H9 (cell line): ENCODE measurements at regions not wholly inside any gene's neighbourhood (a gene's known extent, or its start where the extent isn't known, plus 50 kb on each side); places are given as distances from the start of the nearest gene placed in this dataset.

Source experiments
- DNase-seq: peaks from one replicate; pipeline ENCODE4 v3.0.0-alpha.2; 2017
- H2AFZ ChIP-seq: one replicate; pipeline ENCODE4 v1.6.1; 2013; ENCODE audit warnings: mild to moderate bottlenecking, low read length, control low read depth, moderate library complexity
- H2AK5ac ChIP-seq: 2 replicates; pipeline ENCODE4 v1.6.1; 2013; ENCODE audit warnings: low read length, control low read depth, mixed read lengths; ENCODE audit not compliant: insufficient read length
- H2BK120ac ChIP-seq: one replicate; pipeline ENCODE4 v1.6.1; 2013; ENCODE audit warnings: low read depth, mild to moderate bottlenecking, low read length, control low read depth, inconsistent platforms; ENCODE audit not compliant: poor library complexity, severe bottlenecking
- H2BK12ac ChIP-seq: 2 replicates; pipeline ENCODE4 v1.6.1; 2013; ENCODE audit warnings: low read length, control low read depth, mixed read lengths, low read depth; ENCODE audit not compliant: insufficient read length
- H2BK15ac ChIP-seq: 2 replicates; pipeline ENCODE4 v1.6.1; 2013; ENCODE audit warnings: low read depth, low read length, control low read depth
- H2BK20ac ChIP-seq: one replicate; pipeline ENCODE4 v1.6.1; 2013; ENCODE audit warnings: low read depth, mild to moderate bottlenecking, low read length, control low read depth, inconsistent platforms; ENCODE audit not compliant: poor library complexity, severe bottlenecking
- H2BK5ac ChIP-seq: 2 replicates; pipeline ENCODE4 v1.6.1; 2013; ENCODE audit warnings: low read length, control low read depth, mixed read lengths; ENCODE audit not compliant: insufficient read length
- H3K14ac ChIP-seq: 2 replicates; pipeline ENCODE4 v1.6.1; 2013; ENCODE audit warnings: low read length, control low read depth; ENCODE audit not compliant: insufficient read depth
- H3K18ac ChIP-seq: 2 replicates; pipeline ENCODE4 v1.6.1; 2013; ENCODE audit warnings: low read depth, mild to moderate bottlenecking, mixed read lengths, low read length, control low read depth; ENCODE audit not compliant: insufficient read length
- H3K23ac ChIP-seq: 2 replicates; pipeline ENCODE4 v1.6.1; 2013; ENCODE audit warnings: low read length, control low read depth, mixed read lengths, low read depth; ENCODE audit not compliant: insufficient read length
- H3K23me2 ChIP-seq: 2 replicates; pipeline ENCODE4 v1.6.1; 2013; ENCODE audit warnings: low read depth, mild to moderate bottlenecking, mixed read lengths, low read length, control low read depth; ENCODE audit not compliant: insufficient read length, poor library complexity, severe bottlenecking
- H3K27ac ChIP-seq: 2 replicates; pipeline ENCODE4 v1.5.1; 2013; ENCODE audit warnings: low read length, control low read depth, mixed read lengths, low read depth; ENCODE audit not compliant: insufficient read length
- H3K27me3 ChIP-seq: 2 replicates; pipeline ENCODE4 v1.6.1; 2013; ENCODE audit warnings: low read length, control low read depth, inconsistent platforms; ENCODE audit not compliant: insufficient read depth
- H3K4ac ChIP-seq: 2 replicates; pipeline ENCODE4 v1.6.1; 2013; ENCODE audit warnings: low read depth, mild to moderate bottlenecking, control low read depth, inconsistent platforms, low read length, moderate library complexity
- H3K4me1 ChIP-seq: 2 replicates; pipeline ENCODE4 v1.6.1; 2013; ENCODE audit warnings: low read length, control low read depth, inconsistent platforms; ENCODE audit not compliant: insufficient read depth
- H3K4me2 ChIP-seq: 2 replicates; pipeline ENCODE4 v1.6.1; 2013; ENCODE audit warnings: low read length, control low read depth, mixed read lengths; ENCODE audit not compliant: insufficient read length, insufficient read depth
- H3K56ac ChIP-seq: 2 replicates; pipeline ENCODE4 v1.6.1; 2013; ENCODE audit warnings: low read depth, mild to moderate bottlenecking, mixed read lengths, low read length, control low read depth; ENCODE audit not compliant: insufficient read length
- H3K79me1 ChIP-seq: 2 replicates; pipeline ENCODE4 v1.6.1; 2013; ENCODE audit warnings: low read depth, mild to moderate bottlenecking, moderate library complexity, low read length, control low read depth, inconsistent platforms; ENCODE audit not compliant: insufficient read depth, poor library complexity, severe bottlenecking
- H3K79me2 ChIP-seq: 2 replicates; pipeline ENCODE4 v1.6.1; 2013; ENCODE audit warnings: low read length, control low read depth, inconsistent platforms; ENCODE audit not compliant: insufficient read depth
- H3K9ac ChIP-seq: 2 replicates; pipeline ENCODE4 v1.6.1; 2013; ENCODE audit warnings: low read length, control low read depth, mixed read lengths; ENCODE audit not compliant: insufficient read length; ENCODE audit errors: extremely low read depth
- H3K9me3 ChIP-seq: one replicate; pipeline ENCODE4 v1.6.1; 2013; ENCODE audit warnings: low read depth, low read length, inconsistent platforms; ENCODE audit not compliant: control insufficient read depth
- H3T11ph ChIP-seq: one replicate; pipeline ENCODE4 v1.6.1; 2013; ENCODE audit warnings: mild to moderate bottlenecking, low read length, control low read depth, inconsistent platforms
- H4K20me1 ChIP-seq: one replicate; pipeline ENCODE4 v1.6.1; 2013; ENCODE audit not compliant: control insufficient read depth, insufficient read length, insufficient read depth
- H4K5ac ChIP-seq: 2 replicates; pipeline ENCODE4 v1.6.1; 2013; ENCODE audit warnings: low read depth, mild to moderate bottlenecking, mixed read lengths, low read length, control low read depth; ENCODE audit not compliant: insufficient read length
- H4K8ac ChIP-seq: replicated peaks from 2 replicates; pipeline ENCODE4 v1.6.1; 2013; ENCODE audit warnings: low read length, control low read depth, mixed read lengths, low read depth; ENCODE audit not compliant: insufficient read length
- H4K91ac ChIP-seq: 2 replicates; pipeline ENCODE4 v1.6.1; 2013; ENCODE audit warnings: low read depth, mild to moderate bottlenecking, moderate library complexity, mixed read lengths, low read length, control low read depth; ENCODE audit not compliant: insufficient read length
- H3K27ac Mint-ChIP-seq, 3 experiments: 2 replicates in 2 of 3; 3 replicates in 1 of 3; pipeline ENCODE4 v1.8.0; 2020 to 2021; ENCODE audit warnings: mixed read lengths in 3 of 3, mild to moderate bottlenecking in 1 of 3, moderate library complexity in 1 of 3
- H3K27me3 Mint-ChIP-seq: 2 replicates; pipeline ENCODE4 v1.8.0; 2021; ENCODE audit warnings: low read depth, mild to moderate bottlenecking, moderate library complexity, mixed read lengths
- H3K36me3 Mint-ChIP-seq, 3 experiments: 2 replicates in 2 of 3; 3 replicates in 1 of 3; pipeline ENCODE4 v1.8.0; 2020 to 2021; ENCODE audit warnings: low read depth in 3 of 3, mixed read lengths in 3 of 3; ENCODE audit not compliant: insufficient read depth in 1 of 3
- H3K4me1 Mint-ChIP-seq, 2 experiments: 2 replicates each; pipeline ENCODE4 v1.8.0; 2020; ENCODE audit warnings: mixed read lengths in 2 of 2
- H3K4me3 Mint-ChIP-seq, 2 experiments: 2 replicates in 1 of 2; 3 replicates in 1 of 2; pipeline ENCODE4 v1.8.0; 2020 to 2021; ENCODE audit warnings: mild to moderate bottlenecking in 2 of 2, mixed read lengths in 2 of 2, moderate library complexity in 1 of 2
- H3K9me3 Mint-ChIP-seq, 2 experiments: 2 replicates in 1 of 2; 3 replicates in 1 of 2; pipeline ENCODE4 v1.8.0; 2020; ENCODE audit warnings: mild to moderate bottlenecking in 2 of 2, mixed read lengths in 2 of 2, moderate library complexity in 1 of 2
- CTCF ChIP-seq: fragments of 200-600 bp; sonication (generic); conservative IDR thresholded peaks from 3 replicates; pipeline ENCODE4 v1.8.0; 2021; ENCODE audit warnings: antibody characterized with exemption, mild to moderate bottlenecking
- WGBS: extraction: QIAGEN DNeasy Blood & Tissue Kit; methylation state at CpG from one replicate; pipeline ENCODE4 v1.1.7; 2013; ENCODE audit warnings: missing lambda C conversion rate, low lambda C conversion rate, mixed read lengths; ENCODE audit not compliant: insufficient read length; ENCODE audit errors: extremely low coverage; 5-methylcytosine and 5-hydroxymethylcytosine counted together

- no peak for TF ChIP-seq CTCF
- Histone ChIP-seq H3K23ac (no peak overlapping the region), H3K18ac (no peak overlapping the region), H3K23me2 (no peaks in the 10 kb centered on the region), H3K4me2 (no peak overlapping the region), H3K14ac (no peak overlapping the region), H3K56ac (no peak overlapping the region), H3K9me3 (no peaks in the 10 kb centered on the region), H3K9ac (no peak overlapping the region), H2AFZ (no peak overlapping the region), H2BK120ac (no peak overlapping the region), H3T11ph (no peak overlapping the region), H3K79me2 (no peaks in the 10 kb centered on the region), H4K91ac (no peak overlapping the region), H2AK5ac (no peak overlapping the region), H3K27ac (no peak overlapping the region), H2BK20ac (no peak overlapping the region), H2BK5ac (no peak overlapping the region), H3K27me3 (no peaks in the 10 kb centered on the region), H2BK15ac (no peak overlapping the region), H4K5ac (no peak overlapping the region), H4K20me1 (no peaks in the 10 kb centered on the region), H3K4ac (no peak overlapping the region), H4K8ac (no peak overlapping the region), H3K4me1 (no peaks in the 10 kb centered on the region), H2BK12ac (no peak overlapping the region), H3K79me1 (no peaks in the 10 kb centered on the region)
- DNase-seq, result no peak
- WGBS, result no CpG with 5 or more reads among the region's 6 CpGs
- Mint-ChIP-seq H3K27me3 (peaks cover 3% of the 10 kb centered on the region), H3K36me3 (no peaks in the 10 kb centered on the region), H3K9me3 (no peaks in the 10 kb centered on the region), H3K4me1 (no peaks in the 10 kb centered on the region), H3K4me3 (no peak overlapping the region), H3K27ac (no peak overlapping the region)
These were observed 281.9 kb downstream of the DRD1 start for GRCh38 chr5:175162036-175162435.
